Kidney epithelial cell (primary cell): ENCODE measurements at regions not wholly inside any gene's neighbourhood (a gene's known extent, or its start where the extent isn't known, plus 50 kb on each side); places are given as distances from the start of the nearest gene placed in this dataset.

Experiments used
- DNase-seq: peaks from one replicate; pipeline ENCODE4 v3.0.0-alpha.2; 2010; ENCODE audit warnings: low read depth
- H3K27me3 ChIP-seq: 2 replicates; pipeline ENCODE4 v1.6.0; 2011; ENCODE audit warnings: low read length; ENCODE audit not compliant: control insufficient read depth, insufficient read depth
- H3K36me3 ChIP-seq: 2 replicates; pipeline ENCODE4 v1.5.1; 2011; ENCODE audit warnings: low read length; ENCODE audit not compliant: control insufficient read depth, insufficient read depth
- H3K4me3 ChIP-seq: 2 replicates; pipeline ENCODE4 v1.5.1; 2011; ENCODE audit warnings: low read depth, mild to moderate bottlenecking, control low read depth, low read length
- TF ChIP-seq, protein P1 (sequence below): IDR thresholded peaks from 2 replicates; pipeline ENCODE4 v1.5.1; 2011; ENCODE audit warnings: mild to moderate bottlenecking, moderate library complexity, low read length, control low read depth, inconsistent platforms; ENCODE audit not compliant: insufficient read depth, poor library complexity, severe bottlenecking

DNA sequence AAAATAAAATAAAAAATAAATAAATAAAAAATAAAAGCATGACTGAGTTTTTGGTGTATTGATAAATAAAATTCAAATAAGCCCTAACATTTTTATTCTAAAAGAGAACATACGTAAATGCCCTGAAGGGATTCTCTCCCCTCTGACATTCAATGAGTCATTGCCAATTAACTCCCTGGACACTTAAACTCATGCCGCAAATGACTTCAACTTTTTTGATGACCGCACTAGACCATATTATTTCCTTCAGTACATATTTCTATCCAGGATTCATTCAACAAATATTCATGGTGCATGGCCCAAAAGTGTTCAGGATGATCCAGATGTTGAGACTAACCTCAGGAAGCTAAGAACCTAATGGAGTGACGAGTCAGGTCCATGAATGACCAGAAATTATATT, 195.9 kb upstream of the LRRN1 start:
- TF ChIP-seq, protein P1, sequence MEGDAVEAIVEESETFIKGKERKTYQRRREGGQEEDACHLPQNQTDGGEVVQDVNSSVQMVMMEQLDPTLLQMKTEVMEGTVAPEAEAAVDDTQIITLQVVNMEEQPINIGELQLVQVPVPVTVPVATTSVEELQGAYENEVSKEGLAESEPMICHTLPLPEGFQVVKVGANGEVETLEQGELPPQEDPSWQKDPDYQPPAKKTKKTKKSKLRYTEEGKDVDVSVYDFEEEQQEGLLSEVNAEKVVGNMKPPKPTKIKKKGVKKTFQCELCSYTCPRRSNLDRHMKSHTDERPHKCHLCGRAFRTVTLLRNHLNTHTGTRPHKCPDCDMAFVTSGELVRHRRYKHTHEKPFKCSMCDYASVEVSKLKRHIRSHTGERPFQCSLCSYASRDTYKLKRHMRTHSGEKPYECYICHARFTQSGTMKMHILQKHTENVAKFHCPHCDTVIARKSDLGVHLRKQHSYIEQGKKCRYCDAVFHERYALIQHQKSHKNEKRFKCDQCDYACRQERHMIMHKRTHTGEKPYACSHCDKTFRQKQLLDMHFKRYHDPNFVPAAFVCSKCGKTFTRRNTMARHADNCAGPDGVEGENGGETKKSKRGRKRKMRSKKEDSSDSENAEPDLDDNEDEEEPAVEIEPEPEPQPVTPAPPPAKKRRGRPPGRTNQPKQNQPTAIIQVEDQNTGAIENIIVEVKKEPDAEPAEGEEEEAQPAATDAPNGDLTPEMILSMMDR: no peak
- Histone ChIP-seq H3K27me3 (no peaks in the 10 kb centered on the region), H3K36me3 (no peaks in the 10 kb centered on the region), H3K4me3 (no peak overlapping the region)
- DNase-seq: no peak

DNA sequence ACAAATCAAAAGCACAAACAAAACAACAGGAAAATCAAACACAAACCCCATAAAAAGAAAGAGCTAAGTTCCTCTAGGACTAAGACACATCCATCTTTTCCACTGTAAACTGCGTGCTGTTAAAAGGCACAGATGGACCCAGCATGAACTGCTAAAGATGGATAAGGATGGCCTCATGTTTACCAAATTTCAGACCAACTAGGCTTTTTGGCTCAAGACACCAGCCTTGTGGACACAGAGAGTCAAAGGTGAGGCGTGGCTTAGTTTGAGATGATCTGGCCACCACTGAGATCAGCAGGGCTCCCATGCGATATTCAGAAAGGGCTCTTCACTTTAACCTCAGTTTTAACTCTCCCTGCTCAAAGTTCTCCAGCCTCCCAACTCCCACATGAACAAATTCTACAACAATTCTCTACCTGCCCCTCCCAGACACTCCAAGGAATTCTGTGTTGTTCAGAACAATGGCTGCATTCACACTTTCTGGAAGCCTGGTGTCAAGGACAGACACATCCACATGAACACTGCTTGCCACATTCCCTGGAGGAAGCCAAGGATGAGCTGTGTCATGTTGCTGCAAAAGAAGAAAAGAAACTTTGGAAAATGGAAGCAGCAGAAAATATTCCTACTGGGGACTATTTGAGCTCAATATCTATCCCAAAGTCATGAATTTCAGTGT, 198.4 kb upstream of the LRRN1 start:
- no peak for DNase-seq
- TF ChIP-seq, protein P1: no peak
- no peaks in the 10 kb centered on the region for H3K36me3 ChIP-seq
- H3K4me3 ChIP-seq: no peak overlapping the region
- H3K27me3 ChIP-seq: no peaks in the 10 kb centered on the region

DNA sequence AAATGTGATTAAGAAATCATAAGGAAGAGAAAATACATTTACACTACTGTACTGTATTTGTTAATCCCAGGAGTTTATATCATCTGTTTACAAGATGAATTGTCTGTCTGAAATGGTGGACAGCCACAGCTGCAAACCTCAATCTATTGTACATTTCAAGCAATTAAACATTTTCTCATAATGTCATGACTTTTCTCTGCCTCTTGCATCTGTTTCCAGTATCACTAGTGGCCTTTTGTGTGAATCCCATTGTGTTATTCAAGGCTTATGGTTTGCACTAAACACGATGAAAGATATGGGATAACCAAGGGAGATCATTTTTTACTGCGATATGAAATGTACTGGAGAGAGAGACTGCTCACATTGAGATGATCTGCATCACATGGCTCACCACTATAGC, 200.2 kb upstream of the LRRN1 start:
- no peak overlapping the region for H3K4me3 ChIP-seq

DNA sequence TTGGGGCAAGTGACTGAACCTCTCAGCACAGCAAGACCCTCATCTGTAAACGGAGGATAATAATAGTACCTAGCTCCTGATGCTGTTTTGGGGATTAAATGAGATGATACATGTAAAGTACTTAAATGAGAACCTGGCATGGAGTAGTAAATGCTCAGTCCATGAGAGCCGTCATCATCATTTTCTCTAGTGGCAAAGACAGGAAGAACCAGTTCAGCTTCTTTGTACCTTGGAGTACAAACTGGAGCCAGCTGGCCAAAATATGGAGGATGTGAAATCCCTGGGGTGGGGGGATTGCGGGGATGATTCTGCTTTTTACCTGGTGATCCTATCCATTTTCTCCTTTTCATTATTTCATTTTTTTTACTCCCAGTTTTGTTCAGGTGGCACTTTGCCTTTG, 204.2 kb upstream of the LRRN1 start:
- TF ChIP-seq, protein P1: no peak
- no peaks in the 10 kb centered on the region for H3K36me3 ChIP-seq
- no peaks in the 10 kb centered on the region for H3K27me3 ChIP-seq
- DNase-seq: no peak
- no peak overlapping the region for H3K4me3 ChIP-seq

More for the DNA sequence above, 200.2 kb upstream of the LRRN1 start:
- no peaks in the 10 kb centered on the region for H3K36me3 ChIP-seq
- TF ChIP-seq, protein P1: no peak
- DNase-seq: no peak
- H3K27me3 ChIP-seq: no peaks in the 10 kb centered on the region

DNA sequence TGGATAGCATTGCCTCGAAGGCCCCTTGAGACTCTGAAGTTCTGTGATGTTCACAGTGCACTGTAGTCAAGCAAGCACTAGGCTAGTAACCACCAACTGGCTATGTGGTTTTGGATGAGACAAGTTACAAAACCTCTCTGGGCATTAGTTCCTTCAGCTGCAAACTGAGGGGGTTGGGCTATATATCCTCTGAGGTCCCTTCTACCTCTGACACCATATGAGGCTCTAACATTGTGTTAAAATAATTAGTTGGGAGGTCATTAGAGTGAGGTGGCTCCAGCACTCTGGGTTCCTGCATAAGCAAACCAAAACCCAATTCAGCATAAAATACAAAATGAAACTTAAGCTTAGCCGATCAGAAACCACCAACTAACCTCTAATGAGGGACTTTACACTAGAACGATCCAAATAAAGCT, 209.5 kb upstream of the LRRN1 start:
- TF ChIP-seq, protein P1: no peak
- Histone ChIP-seq H3K4me3 (no peak overlapping the region), H3K36me3 (no peaks in the 10 kb centered on the region), H3K27me3 (no peaks in the 10 kb centered on the region)
- DNase-seq: no peak

DNA sequence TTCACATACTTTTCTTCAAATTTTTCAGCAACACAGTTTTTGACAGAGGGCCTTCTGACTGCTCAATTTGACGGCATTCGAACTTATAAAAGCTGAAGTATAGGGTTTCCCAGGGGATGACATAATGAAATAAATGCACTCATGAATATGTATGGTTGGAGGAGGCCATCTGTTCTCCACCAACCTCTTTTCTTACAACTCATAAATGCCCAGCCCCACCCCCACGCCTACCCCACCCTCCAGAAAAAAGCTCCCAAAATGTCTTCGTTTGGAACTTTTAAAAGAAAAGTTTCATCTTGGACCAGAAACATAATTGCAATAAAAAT, 211.6 kb upstream of the LRRN1 start:
- Histone ChIP-seq H3K4me3 (no peak overlapping the region), H3K36me3 (no peaks in the 10 kb centered on the region), H3K27me3 (no peaks in the 10 kb centered on the region)
- DNase-seq: no peak
- TF ChIP-seq, protein P1: no peak
